ENCODE measurements at regions not wholly inside any gene's neighbourhood (a gene's known extent, or its start where the extent isn't known, plus 50 kb on each side); places are given as distances from the start of the nearest gene placed in this dataset.

GRCh38 chr13:99034333-99035085, 56.6 kb upstream of the DOCK9 start:
- TF ChIP-seq CTCF (IDR thresholded peaks at IDR 0.05 in 4 of 5, conservative IDR thresholded peaks at IDR 0.05 in 1 of 5) (no peak), POLR2A (IDR thresholded peaks at IDR 0.05) (no peak)

Measured in gastrocnemius medialis (tissue), 4 donors.